Astrocyte of the spinal cord (primary cell): ENCODE measurements at regions not wholly inside any gene's neighbourhood (a gene's known extent, or its start where the extent isn't known, plus 50 kb on each side); places are given as distances from the start of the nearest gene placed in this dataset.

Experiments used
- DNase-seq: peaks from one replicate; pipeline ENCODE4 v3.0.0; 2011; ENCODE audit warnings: low read depth, low spot score
- H3K4me3 ChIP-seq: 2 replicates; pipeline ENCODE4 v1.5.1; 2011; ENCODE audit warnings: low read depth, mild to moderate bottlenecking, low read length, moderate library complexity
- in situ Hi-C: cut with HindIII; loops from 2 replicates; pipeline ENCODE4 v1.10.0; 2017; ENCODE audit warnings: low sequenced_read_pairs
- TF ChIP-seq, protein P1 (sequence below): IDR thresholded peaks from 2 replicates; pipeline ENCODE4 v1.5.1; 2012; ENCODE audit warnings: low read depth, mild to moderate bottlenecking, low read length, inconsistent platforms

DNA sequence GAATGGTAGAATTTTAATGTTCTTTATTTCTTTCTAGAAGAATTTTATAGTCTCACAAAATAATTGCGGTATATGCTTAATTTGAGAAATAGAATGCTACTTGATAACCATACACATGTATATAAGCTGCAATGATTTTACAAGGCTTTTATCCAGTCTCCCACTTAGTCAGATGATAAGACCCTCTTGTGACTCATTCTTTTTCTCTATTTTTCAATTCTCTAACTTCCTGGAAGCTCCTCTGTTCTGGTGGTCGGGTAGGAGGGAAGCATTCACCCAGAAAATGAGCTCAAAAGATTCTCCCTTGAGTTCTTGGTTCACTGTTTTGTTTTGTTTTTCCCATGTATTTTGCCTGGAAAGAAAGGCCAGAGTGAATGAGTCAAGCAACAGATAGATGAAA is 546.6 kb downstream of the INHBA start:
- DNase-seq, result no peak
- in situ Hi-C loops, result no loop called here
- no peak overlapping the region for H3K4me3 ChIP-seq
- TF ChIP-seq, protein P1, sequence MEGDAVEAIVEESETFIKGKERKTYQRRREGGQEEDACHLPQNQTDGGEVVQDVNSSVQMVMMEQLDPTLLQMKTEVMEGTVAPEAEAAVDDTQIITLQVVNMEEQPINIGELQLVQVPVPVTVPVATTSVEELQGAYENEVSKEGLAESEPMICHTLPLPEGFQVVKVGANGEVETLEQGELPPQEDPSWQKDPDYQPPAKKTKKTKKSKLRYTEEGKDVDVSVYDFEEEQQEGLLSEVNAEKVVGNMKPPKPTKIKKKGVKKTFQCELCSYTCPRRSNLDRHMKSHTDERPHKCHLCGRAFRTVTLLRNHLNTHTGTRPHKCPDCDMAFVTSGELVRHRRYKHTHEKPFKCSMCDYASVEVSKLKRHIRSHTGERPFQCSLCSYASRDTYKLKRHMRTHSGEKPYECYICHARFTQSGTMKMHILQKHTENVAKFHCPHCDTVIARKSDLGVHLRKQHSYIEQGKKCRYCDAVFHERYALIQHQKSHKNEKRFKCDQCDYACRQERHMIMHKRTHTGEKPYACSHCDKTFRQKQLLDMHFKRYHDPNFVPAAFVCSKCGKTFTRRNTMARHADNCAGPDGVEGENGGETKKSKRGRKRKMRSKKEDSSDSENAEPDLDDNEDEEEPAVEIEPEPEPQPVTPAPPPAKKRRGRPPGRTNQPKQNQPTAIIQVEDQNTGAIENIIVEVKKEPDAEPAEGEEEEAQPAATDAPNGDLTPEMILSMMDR, result no peak

DNA sequence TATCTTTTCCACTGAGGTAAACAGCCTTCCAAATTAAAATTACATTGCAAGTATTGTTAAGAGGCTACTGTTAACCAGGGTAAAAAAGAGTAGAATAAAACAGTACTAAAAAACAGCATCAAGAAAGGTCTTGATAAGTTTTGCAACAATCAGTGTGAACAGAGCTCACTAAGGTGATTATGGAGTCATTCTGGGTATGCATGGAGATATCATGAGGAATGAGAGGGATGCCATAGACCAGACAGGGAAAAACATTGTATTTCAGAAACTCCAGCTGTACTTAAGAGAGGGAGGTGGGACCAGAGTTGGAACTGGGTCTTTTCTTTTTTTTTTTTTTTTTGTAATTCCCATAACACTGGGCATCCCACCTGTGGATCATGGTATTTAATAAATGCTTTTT is 549.6 kb downstream of the INHBA start:
- H3K4me3 ChIP-seq, result no peak overlapping the region
- TF ChIP-seq, protein P1, result no peak
- in situ Hi-C loops, result no loop called here
- no peak for DNase-seq

DNA sequence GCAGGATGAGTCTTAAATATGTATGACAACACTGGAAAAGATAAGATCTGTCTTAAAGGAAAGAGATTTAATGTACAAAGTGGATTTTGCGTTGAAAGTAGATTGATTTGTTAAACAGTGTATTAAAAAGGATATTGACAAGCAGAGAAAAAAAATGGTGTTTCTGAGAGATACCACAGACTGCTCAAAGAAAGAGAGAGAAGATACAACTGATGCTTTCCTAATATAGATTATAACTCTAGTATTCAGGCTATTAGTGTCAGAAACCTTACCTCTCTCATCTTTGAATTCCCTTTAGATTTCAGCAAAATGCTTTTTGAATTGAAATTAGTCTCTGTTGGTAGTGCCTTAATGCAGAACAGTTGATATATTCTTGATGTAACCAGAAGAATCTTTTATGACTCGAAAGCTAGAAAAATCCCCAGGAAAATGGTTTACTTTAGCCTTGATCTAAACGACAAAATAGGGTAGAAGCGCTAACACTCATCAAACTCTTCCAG is 550.7 kb downstream of the INHBA start:
- H3K4me3 ChIP-seq, result no peak overlapping the region
- in situ Hi-C loops, result no loop called here
- TF ChIP-seq, protein P1, result no peak
- DNase-seq, result no peak

DNA sequence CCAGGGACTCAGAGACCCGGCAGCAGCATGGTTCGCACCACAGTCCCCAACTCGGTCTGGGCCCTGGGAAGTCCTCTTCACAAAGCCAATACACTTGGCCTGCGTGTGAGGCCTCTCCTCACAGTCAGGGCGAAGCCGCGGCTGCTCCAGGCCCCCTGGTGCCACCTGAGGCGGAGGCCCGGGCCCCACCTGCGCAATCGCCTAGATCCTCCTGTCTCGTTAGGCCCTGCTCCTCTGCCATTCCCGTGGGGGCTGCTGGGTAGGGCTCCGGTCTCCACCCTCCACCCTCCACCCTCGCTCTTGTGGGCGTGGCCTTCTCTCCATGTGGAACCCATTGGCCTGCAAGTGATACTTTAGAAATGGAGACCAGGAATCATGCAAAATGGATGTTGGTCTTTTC is 553.3 kb downstream of the INHBA start:
- in situ Hi-C loops, result no loop called here
- TF ChIP-seq, protein P1, result no peak
- H3K4me3 ChIP-seq, result no peak overlapping the region
- DNase-seq, result no peak

DNA sequence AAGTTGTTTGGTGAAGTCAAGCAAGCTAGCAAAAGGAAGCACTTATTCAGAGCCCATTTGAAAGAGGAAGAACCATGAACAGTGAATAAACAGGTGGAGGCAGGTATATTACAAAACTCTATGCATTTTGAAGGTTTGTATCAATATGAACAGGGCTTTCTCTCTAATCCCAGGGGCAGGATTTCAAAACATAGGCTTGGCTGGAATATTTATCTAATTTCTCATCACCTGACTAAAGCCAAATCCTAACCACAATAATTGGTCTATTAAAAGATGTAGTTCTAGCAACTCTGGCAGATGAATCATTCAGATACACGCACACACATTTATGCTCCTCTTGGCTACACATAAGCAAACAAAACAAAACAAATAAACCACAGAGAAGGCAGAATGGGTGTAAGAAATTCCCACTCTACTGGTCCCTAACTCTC is 554.4 kb downstream of the INHBA start:
- peak; percentile 70 for DNase-seq
- TF ChIP-seq, protein P1, result no peak
- in situ Hi-C loops, result no loop called here
- H3K4me3 ChIP-seq, result no peak overlapping the region

DNA sequence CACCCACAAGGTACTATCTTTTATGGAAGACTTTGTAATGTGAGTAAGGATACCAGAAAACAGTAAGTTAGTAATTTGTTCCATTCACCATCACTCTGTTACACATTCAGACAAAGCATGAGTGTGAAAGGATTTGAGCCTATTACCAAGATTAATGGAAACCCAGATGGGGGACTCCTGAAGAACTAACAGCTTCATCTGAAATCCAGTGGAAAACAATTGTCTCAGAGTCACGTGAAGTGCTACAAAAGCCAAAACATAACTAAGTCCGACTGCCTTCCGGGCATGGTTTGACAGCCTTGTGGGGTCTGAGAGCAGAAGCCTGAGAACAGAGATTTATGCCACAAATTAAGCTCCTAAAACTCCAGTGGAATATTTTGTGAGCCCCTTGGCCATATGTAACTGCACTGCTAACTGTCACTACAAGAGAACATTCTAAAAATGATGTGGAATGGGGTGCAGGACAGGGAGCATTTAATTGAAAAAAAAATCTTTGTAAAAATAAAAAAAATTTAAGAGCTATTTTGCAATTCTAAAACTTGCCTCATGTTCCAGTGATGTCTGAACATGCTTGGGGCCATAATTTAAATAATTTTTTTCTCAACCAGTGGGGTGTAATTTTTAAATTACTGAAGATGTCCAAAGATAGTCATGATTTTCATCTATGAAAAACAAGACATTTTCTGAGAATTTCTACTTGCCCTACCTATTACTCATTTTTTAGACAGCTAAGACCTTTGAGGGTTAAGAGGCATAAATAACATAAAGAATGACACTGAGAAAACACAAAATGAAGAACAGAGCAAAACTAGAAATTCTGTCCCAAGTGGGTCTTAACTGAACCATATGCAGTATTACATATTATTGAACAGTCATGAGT is 555.0 kb downstream of the INHBA start:
- no peak overlapping the region for H3K4me3 ChIP-seq
- in situ Hi-C loops, result no loop called here
- TF ChIP-seq, protein P1, result no peak
- no peak for DNase-seq
